ENCODE measurements at regions not wholly inside any gene's neighbourhood (a gene's known extent, or its start where the extent isn't known, plus 50 kb on each side); places are given as distances from the start of the nearest gene placed in this dataset.

DNA sequence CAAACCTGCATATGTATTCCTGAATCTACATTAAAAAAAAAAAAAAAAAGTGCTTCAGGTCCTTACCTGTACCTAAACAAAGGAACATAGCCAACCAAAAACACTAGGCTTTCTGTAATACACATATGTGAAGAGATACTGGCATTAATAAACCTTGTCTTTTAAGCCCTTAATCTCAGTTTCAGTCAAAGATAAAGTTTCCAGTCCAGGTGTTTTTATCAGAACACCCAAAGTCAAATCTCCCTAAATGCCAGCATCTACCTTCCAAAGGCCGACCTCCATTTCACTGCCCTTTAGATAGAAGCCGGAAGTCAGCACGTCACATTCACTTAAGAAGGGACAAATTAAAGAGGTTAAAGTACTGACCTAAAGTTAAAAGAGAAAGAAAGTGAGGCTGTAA, 79.8 kb upstream of the NEBL start:
- TF ChIP-seq POLR2AphosphoS5 (IDR thresholded peaks at IDR 0.05; ENCODE audit: borderline replicate concordance, low read depth, low read length) = no peak
- no peak for TF ChIP-seq EZH2 (IDR thresholded peaks at IDR 0.05)
- no peak for TF ChIP-seq FOXP2 (optimal IDR thresholded peaks at IDR 0.05; ENCODE audit: control extremely low read depth, extremely low read length, insufficient read depth)

Data from SK-N-MC (cell line).